ENCODE measurements at regions not wholly inside any gene's neighbourhood (a gene's known extent, or its start where the extent isn't known, plus 50 kb on each side); places are given as distances from the start of the nearest gene placed in this dataset.

DNA sequence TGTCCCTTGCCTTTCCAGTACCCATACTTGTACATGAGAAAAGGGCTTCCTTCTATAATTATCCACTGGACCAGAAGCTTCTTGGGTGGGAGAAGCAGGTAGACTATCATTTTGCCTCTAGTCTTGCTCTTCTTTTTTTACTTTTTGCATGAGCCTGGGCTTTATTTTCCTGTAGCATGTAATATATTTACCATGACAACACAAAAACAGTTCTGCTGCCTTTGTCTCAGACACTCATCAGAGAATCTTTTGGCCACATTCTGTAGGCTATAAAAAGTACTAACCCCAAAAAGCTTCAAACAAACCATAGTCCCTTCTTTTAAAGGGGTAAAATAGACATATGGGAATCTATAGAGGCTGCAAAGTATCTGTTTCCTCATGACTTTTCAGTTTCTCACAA lies 339.2 kb upstream of the PIK3R1 start:
- TF ChIP-seq, protein P1, sequence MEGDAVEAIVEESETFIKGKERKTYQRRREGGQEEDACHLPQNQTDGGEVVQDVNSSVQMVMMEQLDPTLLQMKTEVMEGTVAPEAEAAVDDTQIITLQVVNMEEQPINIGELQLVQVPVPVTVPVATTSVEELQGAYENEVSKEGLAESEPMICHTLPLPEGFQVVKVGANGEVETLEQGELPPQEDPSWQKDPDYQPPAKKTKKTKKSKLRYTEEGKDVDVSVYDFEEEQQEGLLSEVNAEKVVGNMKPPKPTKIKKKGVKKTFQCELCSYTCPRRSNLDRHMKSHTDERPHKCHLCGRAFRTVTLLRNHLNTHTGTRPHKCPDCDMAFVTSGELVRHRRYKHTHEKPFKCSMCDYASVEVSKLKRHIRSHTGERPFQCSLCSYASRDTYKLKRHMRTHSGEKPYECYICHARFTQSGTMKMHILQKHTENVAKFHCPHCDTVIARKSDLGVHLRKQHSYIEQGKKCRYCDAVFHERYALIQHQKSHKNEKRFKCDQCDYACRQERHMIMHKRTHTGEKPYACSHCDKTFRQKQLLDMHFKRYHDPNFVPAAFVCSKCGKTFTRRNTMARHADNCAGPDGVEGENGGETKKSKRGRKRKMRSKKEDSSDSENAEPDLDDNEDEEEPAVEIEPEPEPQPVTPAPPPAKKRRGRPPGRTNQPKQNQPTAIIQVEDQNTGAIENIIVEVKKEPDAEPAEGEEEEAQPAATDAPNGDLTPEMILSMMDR (conservative IDR thresholded peaks at IDR 0.05): no peak
- TF ChIP-seq EZH2 (IDR thresholded peaks at IDR 0.05; ENCODE audit: low read depth): no peak
